ENCODE measurements at regions not wholly inside any gene's neighbourhood (a gene's known extent, or its start where the extent isn't known, plus 50 kb on each side); places are given as distances from the start of the nearest gene placed in this dataset.

DNA sequence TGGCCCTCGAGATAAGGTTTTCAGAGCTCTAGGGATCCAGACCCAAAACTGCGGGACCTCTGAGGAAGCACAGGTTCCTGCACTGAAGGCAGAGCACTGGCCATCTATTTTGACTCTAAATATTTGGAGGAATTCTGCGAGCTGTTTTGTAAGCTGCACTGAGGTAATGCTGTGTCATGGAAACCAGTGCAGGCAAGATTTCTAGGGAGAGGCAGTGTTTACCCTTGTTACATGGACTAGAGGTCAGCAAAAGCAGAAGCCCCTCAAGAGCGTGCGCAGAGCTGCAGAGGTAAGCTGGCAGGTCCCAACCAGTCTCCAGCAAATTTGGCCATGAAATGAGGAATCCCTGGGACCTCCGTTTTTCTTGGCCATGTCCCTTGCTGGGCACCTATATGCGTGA, 137.3 kb downstream of the RNF152 start:
- peaks cover 0 to 10% of the 10 kb centered on the region in 2 experiments; a peak in 3 of 4 replicates for H3K4me1 Mint-ChIP-seq
- Histone ChIP-seq H4K5ac (ENCODE audit: insufficient read length, low read depth, low read length) (no peak overlapping the region), H3K9ac (ENCODE audit: extremely low read depth, insufficient read length, low read length) (no peak overlapping the region), H3K79me1 (ENCODE audit: insufficient read depth, low read depth, low read length, poor library complexity, severe bottlenecking) (no peaks in the 10 kb centered on the region), H4K8ac (replicated peaks; ENCODE audit: insufficient read length, low read depth, low read length) (no peak overlapping the region), H2BK120ac (ENCODE audit: low read depth, low read length, poor library complexity, severe bottlenecking) (no peak overlapping the region), H2AK5ac (ENCODE audit: insufficient read length, low read length) (no peak overlapping the region), H3K18ac (ENCODE audit: insufficient read length, low read depth, low read length) (no peak overlapping the region), H3K23me2 (ENCODE audit: insufficient read length, low read depth, low read length, poor library complexity, severe bottlenecking) (no peaks in the 10 kb centered on the region), H3K14ac (ENCODE audit: insufficient read depth, low read length) (no peak overlapping the region), H4K91ac (ENCODE audit: insufficient read length, low read depth, low read length) (no peak overlapping the region), H3K27me3 (ENCODE audit: insufficient read depth, low read length) (no peaks in the 10 kb centered on the region), H3K4me2 (ENCODE audit: insufficient read depth, insufficient read length, low read length) (no peak overlapping the region), H2BK12ac (ENCODE audit: insufficient read length, low read depth, low read length) (no peak overlapping the region), H3K79me2 (ENCODE audit: insufficient read depth, low read length) (no peaks in the 10 kb centered on the region), H3K4ac (ENCODE audit: low read depth, low read length) (no peak overlapping the region), H2BK5ac (ENCODE audit: insufficient read length, low read length) (no peak overlapping the region), H3T11ph (ENCODE audit: low read length) (no peak overlapping the region), H4K20me1 (ENCODE audit: control insufficient read depth, insufficient read depth, insufficient read length) (no peaks in the 10 kb centered on the region), H3K56ac (ENCODE audit: insufficient read length, low read depth, low read length) (no peak overlapping the region), H2BK15ac (ENCODE audit: low read depth, low read length) (no peak overlapping the region), H3K4me1 (ENCODE audit: insufficient read depth, low read length) (no peaks in the 10 kb centered on the region), H3K27ac (ENCODE audit: insufficient read length, low read depth, low read length) (no peak overlapping the region), H2BK20ac (ENCODE audit: low read depth, low read length, poor library complexity, severe bottlenecking) (no peak overlapping the region), H3K23ac (ENCODE audit: insufficient read length, low read depth, low read length) (no peak overlapping the region), H3K9me3 (ENCODE audit: control insufficient read depth, low read depth, low read length) (no peaks in the 10 kb centered on the region), H2AFZ (ENCODE audit: low read length) (no peak overlapping the region)
- H3K27ac Mint-ChIP-seq: no peak overlapping the region
- TF ChIP-seq, protein P1, sequence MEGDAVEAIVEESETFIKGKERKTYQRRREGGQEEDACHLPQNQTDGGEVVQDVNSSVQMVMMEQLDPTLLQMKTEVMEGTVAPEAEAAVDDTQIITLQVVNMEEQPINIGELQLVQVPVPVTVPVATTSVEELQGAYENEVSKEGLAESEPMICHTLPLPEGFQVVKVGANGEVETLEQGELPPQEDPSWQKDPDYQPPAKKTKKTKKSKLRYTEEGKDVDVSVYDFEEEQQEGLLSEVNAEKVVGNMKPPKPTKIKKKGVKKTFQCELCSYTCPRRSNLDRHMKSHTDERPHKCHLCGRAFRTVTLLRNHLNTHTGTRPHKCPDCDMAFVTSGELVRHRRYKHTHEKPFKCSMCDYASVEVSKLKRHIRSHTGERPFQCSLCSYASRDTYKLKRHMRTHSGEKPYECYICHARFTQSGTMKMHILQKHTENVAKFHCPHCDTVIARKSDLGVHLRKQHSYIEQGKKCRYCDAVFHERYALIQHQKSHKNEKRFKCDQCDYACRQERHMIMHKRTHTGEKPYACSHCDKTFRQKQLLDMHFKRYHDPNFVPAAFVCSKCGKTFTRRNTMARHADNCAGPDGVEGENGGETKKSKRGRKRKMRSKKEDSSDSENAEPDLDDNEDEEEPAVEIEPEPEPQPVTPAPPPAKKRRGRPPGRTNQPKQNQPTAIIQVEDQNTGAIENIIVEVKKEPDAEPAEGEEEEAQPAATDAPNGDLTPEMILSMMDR (conservative IDR thresholded peaks at IDR 0.05): no peak
- WGBS (ENCODE audit: extremely low coverage, insufficient read length, low lambda C conversion rate): no CpG with 5 or more reads among the region's 7 CpGs
- H3K4me3 Mint-ChIP-seq: no peak overlapping the region
- DNase-seq: no peak
- no peaks in the 10 kb centered on the region; the same call in 1 of the 2 replicates for H3K27me3 Mint-ChIP-seq (ENCODE audit: low read depth)
- no peaks in the 10 kb centered on the region for H3K36me3 Mint-ChIP-seq (ENCODE audit: insufficient read depth in 1 of 3, low read depth in 3 of 3)
- no peaks in the 10 kb centered on the region for H3K9me3 Mint-ChIP-seq
